Nephron progenitor cell (in vitro differentiated cells): ENCODE measurements at regions not wholly inside any gene's neighbourhood (a gene's known extent, or its start where the extent isn't known, plus 50 kb on each side); places are given as distances from the start of the nearest gene placed in this dataset.
A peak's percentile ranks its signal among the peaks of the same experiment; 100 is the strongest.

ENCODE experiments used
- DNase-seq: peaks from one replicate; pipeline ENCODE4 v3.0.0; 2021
- H3K27ac Mint-ChIP-seq: 2 replicates; pipeline ENCODE4 v1.8.0; 2021; ENCODE audit warnings: mild to moderate bottlenecking, moderate library complexity, mixed read lengths
- H3K27me3 Mint-ChIP-seq: 2 replicates; pipeline ENCODE4 v1.8.0; 2021; ENCODE audit warnings: mild to moderate bottlenecking, low read depth, mixed read lengths; ENCODE audit not compliant: poor library complexity
- H3K36me3 Mint-ChIP-seq: 2 replicates; pipeline ENCODE4 v1.8.0; 2021; ENCODE audit warnings: low read depth, mixed read lengths
- H3K4me1 Mint-ChIP-seq: 2 replicates; pipeline ENCODE4 v1.8.0; 2021; ENCODE audit warnings: mixed read lengths
- H3K4me3 Mint-ChIP-seq: 2 replicates; pipeline ENCODE4 v1.8.0; 2021; ENCODE audit warnings: mild to moderate bottlenecking, moderate library complexity, mixed read lengths
- H3K9me3 Mint-ChIP-seq: 2 replicates; pipeline ENCODE4 v1.8.0; 2021; ENCODE audit warnings: mild to moderate bottlenecking, moderate library complexity, mixed read lengths
- TF ChIP-seq, protein P1 (sequence below): fragments of 200-600 bp; sonication (generic); IDR thresholded peaks from 2 replicates; pipeline ENCODE4 v1.5.0; 2021; ENCODE audit warnings: antibody characterized with exemption

DNA sequence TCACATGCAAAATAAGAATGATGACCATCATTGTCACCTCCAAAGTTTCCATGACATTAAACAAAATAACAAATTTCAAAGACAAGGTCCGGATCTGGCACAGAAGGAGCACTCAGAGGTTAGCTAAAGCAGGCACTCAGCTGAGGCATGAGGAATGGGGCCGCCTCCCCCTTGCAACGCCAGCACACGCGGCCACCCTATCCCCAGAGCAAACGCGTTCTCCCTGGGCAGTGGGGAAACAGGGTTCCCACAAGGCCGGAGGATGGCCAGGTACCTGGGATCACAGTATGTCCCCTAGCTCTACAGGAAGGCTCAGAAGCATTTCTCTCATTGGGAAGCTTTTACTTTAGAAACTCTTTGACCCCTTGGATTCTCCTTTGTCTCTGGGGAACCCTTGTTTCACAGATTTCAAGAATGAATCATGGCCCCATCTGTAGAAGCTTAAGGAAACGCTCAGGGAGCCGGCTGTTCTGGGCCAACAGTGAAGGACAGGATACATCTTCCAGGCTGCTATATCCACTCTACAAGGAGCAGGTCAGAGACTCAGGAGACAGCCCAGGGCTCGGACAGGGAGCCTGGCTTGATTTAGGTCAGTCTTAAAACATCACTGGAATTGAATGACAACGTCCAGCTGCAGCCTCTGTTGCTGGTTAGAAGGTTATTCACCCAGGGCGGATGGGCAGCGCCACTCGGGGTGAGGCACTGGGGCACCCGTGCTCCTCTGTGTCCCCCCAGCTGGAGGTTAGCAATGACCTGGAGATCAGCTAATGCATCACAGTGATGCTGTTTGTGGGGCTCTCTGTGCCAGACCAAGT lies 496.4 kb downstream of the NPHP4 start:
- H3K36me3 Mint-ChIP-seq, result no peaks in the 10 kb centered on the region
- H3K4me1 Mint-ChIP-seq, result peaks cover 19% of the 10 kb centered on the region
- DNase-seq, result no peak
- peaks cover 20% of the 10 kb centered on the region for H3K27me3 Mint-ChIP-seq
- peaks cover 4% of the 10 kb centered on the region for H3K9me3 Mint-ChIP-seq
- H3K4me3 Mint-ChIP-seq, result no peak overlapping the region
- no peak overlapping the region for H3K27ac Mint-ChIP-seq
- TF ChIP-seq, protein P1, sequence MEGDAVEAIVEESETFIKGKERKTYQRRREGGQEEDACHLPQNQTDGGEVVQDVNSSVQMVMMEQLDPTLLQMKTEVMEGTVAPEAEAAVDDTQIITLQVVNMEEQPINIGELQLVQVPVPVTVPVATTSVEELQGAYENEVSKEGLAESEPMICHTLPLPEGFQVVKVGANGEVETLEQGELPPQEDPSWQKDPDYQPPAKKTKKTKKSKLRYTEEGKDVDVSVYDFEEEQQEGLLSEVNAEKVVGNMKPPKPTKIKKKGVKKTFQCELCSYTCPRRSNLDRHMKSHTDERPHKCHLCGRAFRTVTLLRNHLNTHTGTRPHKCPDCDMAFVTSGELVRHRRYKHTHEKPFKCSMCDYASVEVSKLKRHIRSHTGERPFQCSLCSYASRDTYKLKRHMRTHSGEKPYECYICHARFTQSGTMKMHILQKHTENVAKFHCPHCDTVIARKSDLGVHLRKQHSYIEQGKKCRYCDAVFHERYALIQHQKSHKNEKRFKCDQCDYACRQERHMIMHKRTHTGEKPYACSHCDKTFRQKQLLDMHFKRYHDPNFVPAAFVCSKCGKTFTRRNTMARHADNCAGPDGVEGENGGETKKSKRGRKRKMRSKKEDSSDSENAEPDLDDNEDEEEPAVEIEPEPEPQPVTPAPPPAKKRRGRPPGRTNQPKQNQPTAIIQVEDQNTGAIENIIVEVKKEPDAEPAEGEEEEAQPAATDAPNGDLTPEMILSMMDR, result no peak

DNA sequence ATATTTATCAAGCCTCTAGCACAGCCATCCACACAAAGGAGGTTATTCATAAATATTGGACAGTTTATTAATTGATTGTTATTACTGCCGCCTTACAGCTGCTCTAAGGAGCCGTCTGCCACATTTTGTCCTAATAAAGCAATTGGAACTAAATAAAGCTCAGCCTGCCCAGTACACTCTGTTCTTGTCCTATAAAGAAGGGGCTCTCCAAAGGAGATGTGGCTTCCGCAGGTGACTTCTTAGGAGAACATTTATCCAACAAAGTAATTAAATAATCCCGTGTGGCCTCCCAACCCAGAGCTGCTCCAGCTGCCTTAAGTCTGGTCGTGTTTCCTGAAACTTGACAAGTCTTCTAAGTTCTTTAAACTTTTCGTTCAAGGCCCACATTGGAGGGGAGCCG lies 497.7 kb downstream of the NPHP4 start:
- TF ChIP-seq, protein P1, result no peak
- peaks cover 19% of the 10 kb centered on the region for H3K4me1 Mint-ChIP-seq
- H3K4me3 Mint-ChIP-seq, result no peak overlapping the region
- peaks cover 4% of the 10 kb centered on the region for H3K9me3 Mint-ChIP-seq
- no peak for DNase-seq
- peaks cover 19% of the 10 kb centered on the region for H3K27me3 Mint-ChIP-seq
- H3K36me3 Mint-ChIP-seq, result no peaks in the 10 kb centered on the region
- peak overlapping the region; percentile 31 for H3K27ac Mint-ChIP-seq

DNA sequence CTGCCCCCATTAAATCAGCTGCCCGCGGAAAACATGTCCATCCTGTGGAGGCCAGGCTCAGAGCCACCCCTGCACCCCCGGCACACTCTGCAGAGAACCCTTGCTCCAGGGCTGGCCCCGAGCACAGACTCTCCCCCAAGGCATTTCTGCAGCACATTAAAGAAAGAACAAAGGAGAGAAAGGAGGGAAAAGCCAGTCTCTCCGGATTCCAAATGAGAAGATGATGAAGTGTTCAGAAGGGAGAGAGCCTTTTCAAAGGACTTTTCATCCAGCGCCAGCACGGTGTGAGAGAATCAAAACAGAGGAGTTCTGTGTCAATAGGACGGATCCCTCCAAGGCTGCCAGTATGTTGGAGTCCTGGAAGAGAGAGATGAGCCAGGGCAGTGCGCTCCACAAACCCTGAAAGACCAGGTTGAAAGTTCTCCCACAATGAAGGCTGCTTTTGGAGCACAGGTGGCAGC lies 498.3 kb downstream of the NPHP4 start:
- peaks cover 16% of the 10 kb centered on the region for H3K27me3 Mint-ChIP-seq
- H3K36me3 Mint-ChIP-seq, result no peaks in the 10 kb centered on the region
- peaks cover 19% of the 10 kb centered on the region for H3K4me1 Mint-ChIP-seq
- peaks cover 4% of the 10 kb centered on the region for H3K9me3 Mint-ChIP-seq
- no peak for DNase-seq
- no peak overlapping the region for H3K4me3 Mint-ChIP-seq
- TF ChIP-seq, protein P1, result no peak
- H3K27ac Mint-ChIP-seq, result peak overlapping the region; percentile 72

DNA sequence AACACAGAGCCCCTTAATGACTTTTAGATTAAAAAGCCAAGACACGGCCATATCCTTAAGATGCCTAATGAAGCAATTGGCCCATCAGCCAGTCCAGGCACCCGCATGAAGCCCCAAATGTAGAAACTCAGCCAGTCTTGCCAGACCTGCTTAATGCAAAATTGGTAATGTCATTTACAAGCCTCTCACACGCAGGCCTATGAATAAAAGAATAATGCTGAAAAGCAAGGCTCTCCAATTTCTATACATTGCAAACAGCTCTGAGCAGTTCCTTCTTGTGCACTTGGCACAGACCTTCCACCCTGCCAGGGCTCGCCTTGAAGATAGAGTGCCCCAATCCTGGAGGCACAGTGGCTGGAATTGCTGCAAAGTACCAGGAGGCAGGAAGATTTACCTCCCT lies 498.9 kb downstream of the NPHP4 start:
- TF ChIP-seq, protein P1, result no peak
- no peak overlapping the region for H3K4me3 Mint-ChIP-seq

DNA sequence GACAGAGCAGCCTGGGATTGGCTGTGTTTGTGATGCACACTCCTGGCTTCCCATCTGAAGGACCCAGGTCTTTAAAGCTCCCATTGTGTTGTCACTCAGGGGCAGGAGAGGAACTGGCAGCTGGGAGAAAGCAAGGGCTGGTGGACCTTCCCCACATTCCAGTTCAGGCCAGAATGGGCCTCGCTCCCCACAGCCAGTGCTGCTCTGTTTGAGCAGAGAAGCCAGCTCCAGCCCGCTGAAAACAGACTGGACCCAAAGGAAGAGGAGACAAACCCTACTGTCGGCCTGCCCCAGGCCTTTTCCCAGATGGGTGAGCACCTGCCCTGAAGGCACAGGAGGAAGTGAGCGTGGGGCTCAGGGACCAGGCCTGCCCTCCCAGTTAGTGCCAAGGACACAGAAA lies 499.4 kb downstream of the NPHP4 start:
- H3K4me3 Mint-ChIP-seq, result no peak overlapping the region
- TF ChIP-seq, protein P1, result no peak
- DNase-seq, result no peak
- peaks cover 15% of the 10 kb centered on the region for H3K27me3 Mint-ChIP-seq
- no peak overlapping the region for H3K27ac Mint-ChIP-seq
- peaks cover 19% of the 10 kb centered on the region for H3K4me1 Mint-ChIP-seq
- H3K9me3 Mint-ChIP-seq, result peaks cover 4% of the 10 kb centered on the region
- no peaks in the 10 kb centered on the region for H3K36me3 Mint-ChIP-seq

More for the DNA sequence above, 498.9 kb downstream of the NPHP4 start:
- Mint-ChIP-seq H3K27me3 (peaks cover 16% of the 10 kb centered on the region), H3K36me3 (no peaks in the 10 kb centered on the region), H3K27ac (no peak overlapping the region), H3K4me1 (peaks cover 19% of the 10 kb centered on the region), H3K9me3 (peaks cover 4% of the 10 kb centered on the region)
- no peak for DNase-seq
